DOHH2 (cell line): ENCODE measurements at regions not wholly inside any gene's neighbourhood (a gene's known extent, or its start where the extent isn't known, plus 50 kb on each side); places are given as distances from the start of the nearest gene placed in this dataset.

Experiments
- EZH2phosphoT487 ChIP-seq: fragments of 200-600 bp; sonication (generic); IDR thresholded peaks from 2 replicates; pipeline ENCODE4 v1.6.1; 2017; ENCODE audit warnings: borderline replicate concordance, mild to moderate bottlenecking, antibody characterized with exemption, low read length, moderate library complexity, mixed read lengths
- TF ChIP-seq, protein P1 (sequence below): fragments of 200-600 bp; sonication (generic); IDR thresholded peaks from one replicate; pipeline ENCODE4 v1.5.1; 2014; ENCODE audit warnings: antibody characterized with exemption, mild to moderate bottlenecking, low read depth, low read length; ENCODE audit not compliant: poor library complexity, severe bottlenecking

DNA sequence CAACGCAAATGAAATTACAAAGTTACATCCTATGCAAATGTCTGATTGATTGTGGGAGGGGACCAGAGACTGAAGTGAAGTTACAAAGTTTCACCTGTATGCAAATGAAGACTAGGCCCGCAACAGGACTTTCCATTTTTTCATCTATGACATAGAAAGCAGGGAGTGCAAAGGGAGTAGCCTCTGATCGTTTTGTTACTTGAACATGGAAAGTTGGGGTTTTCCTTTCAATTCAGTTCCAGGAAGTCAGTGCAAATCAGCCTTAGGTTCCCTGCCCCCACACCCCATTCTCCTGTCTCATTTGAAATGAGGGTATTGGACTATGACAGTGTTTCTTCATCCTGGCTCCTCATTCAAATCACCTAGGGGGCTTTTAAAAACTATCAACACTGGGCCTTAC lies 96.9 kb upstream of the HABP2 start:
- TF ChIP-seq, protein P1, sequence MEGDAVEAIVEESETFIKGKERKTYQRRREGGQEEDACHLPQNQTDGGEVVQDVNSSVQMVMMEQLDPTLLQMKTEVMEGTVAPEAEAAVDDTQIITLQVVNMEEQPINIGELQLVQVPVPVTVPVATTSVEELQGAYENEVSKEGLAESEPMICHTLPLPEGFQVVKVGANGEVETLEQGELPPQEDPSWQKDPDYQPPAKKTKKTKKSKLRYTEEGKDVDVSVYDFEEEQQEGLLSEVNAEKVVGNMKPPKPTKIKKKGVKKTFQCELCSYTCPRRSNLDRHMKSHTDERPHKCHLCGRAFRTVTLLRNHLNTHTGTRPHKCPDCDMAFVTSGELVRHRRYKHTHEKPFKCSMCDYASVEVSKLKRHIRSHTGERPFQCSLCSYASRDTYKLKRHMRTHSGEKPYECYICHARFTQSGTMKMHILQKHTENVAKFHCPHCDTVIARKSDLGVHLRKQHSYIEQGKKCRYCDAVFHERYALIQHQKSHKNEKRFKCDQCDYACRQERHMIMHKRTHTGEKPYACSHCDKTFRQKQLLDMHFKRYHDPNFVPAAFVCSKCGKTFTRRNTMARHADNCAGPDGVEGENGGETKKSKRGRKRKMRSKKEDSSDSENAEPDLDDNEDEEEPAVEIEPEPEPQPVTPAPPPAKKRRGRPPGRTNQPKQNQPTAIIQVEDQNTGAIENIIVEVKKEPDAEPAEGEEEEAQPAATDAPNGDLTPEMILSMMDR = no peak
- TF ChIP-seq EZH2phosphoT487 = no peak
